ENCODE measurements at regions not wholly inside any gene's neighbourhood (a gene's known extent, or its start where the extent isn't known, plus 50 kb on each side); places are given as distances from the start of the nearest gene placed in this dataset.

GRCh38 chrX:39602195-39602594, 495.6 kb downstream of the BCOR start:
- no peak for DNase-seq (ENCODE audit: low read depth in 1 of 2, low spot score in 1 of 2)
- Histone ChIP-seq H3K27me3 (no peaks in the 10 kb centered on the region), H3K4me1 (ENCODE audit: low read depth) (no peaks in the 10 kb centered on the region), H3K27ac (no peak overlapping the region), H3K9me3 (ENCODE audit: low read depth) (no peaks in the 10 kb centered on the region), H3K36me3 (no peaks in the 10 kb centered on the region), H3K4me3 (no peak overlapping the region)
- no peak for TF ChIP-seq CTCF (IDR thresholded peaks at IDR 0.05; ENCODE audit: low read depth, low read length)

- DNase-seq (ENCODE audit: low read depth in 1 of 2, low spot score in 1 of 2), result no peak
- Histone ChIP-seq H3K36me3 (no peaks in the 10 kb centered on the region), H3K4me1 (ENCODE audit: low read depth) (no peaks in the 10 kb centered on the region), H3K4me3 (no peak overlapping the region), H3K9me3 (ENCODE audit: low read depth) (no peaks in the 10 kb centered on the region), H3K27me3 (no peaks in the 10 kb centered on the region), H3K27ac (no peak overlapping the region)
- no peak for TF ChIP-seq CTCF (IDR thresholded peaks at IDR 0.05; ENCODE audit: low read depth, low read length)
Observed at GRCh38 chrX:39603230-39603629, 494.5 kb downstream of the BCOR start.

GRCh38 chrX:39605183-39605582, 492.6 kb downstream of the BCOR start:
- H3K27ac ChIP-seq, result no peak overlapping the region
- H3K4me1 ChIP-seq (ENCODE audit: low read depth), result no peaks in the 10 kb centered on the region
- no peaks in the 10 kb centered on the region for H3K27me3 ChIP-seq
- no peak overlapping the region for H3K4me3 ChIP-seq
- H3K36me3 ChIP-seq, result no peaks in the 10 kb centered on the region
- DNase-seq (ENCODE audit: low read depth in 1 of 2, low spot score in 1 of 2), result no peak
- no peak for TF ChIP-seq CTCF (IDR thresholded peaks at IDR 0.05; ENCODE audit: low read depth, low read length)
- no peaks in the 10 kb centered on the region for H3K9me3 ChIP-seq (ENCODE audit: low read depth)

- Histone ChIP-seq H3K9me3 (ENCODE audit: low read depth) (no peaks in the 10 kb centered on the region), H3K27me3 (no peaks in the 10 kb centered on the region), H3K36me3 (no peaks in the 10 kb centered on the region), H3K4me3 (no peak overlapping the region), H3K4me1 (ENCODE audit: low read depth) (no peaks in the 10 kb centered on the region), H3K27ac (no peak overlapping the region)
- no peak for TF ChIP-seq CTCF (IDR thresholded peaks at IDR 0.05; ENCODE audit: low read depth, low read length)
- DNase-seq (ENCODE audit: low read depth in 1 of 2, low spot score in 1 of 2), result no peak
Observed at GRCh38 chrX:39605866-39606265, 491.9 kb downstream of the BCOR start.

- peaks cover 10% of the 10 kb centered on the region for H3K27me3 ChIP-seq
- H3K9me3 ChIP-seq (ENCODE audit: low read depth), result no peaks in the 10 kb centered on the region
- H3K4me3 ChIP-seq, result no peak overlapping the region
- no peaks in the 10 kb centered on the region for H3K36me3 ChIP-seq
- peaks cover 9% of the 10 kb centered on the region for H3K4me1 ChIP-seq (ENCODE audit: low read depth)
- no peak for DNase-seq (ENCODE audit: low read depth in 1 of 2, low spot score in 1 of 2)
- H3K27ac ChIP-seq, result no peak overlapping the region
- no peak for TF ChIP-seq CTCF (IDR thresholded peaks at IDR 0.05; ENCODE audit: low read depth, low read length)
Observed at GRCh38 chrX:39609941-39610340, 487.8 kb downstream of the BCOR start.

GRCh38 chrX:39611468-39611867, 486.3 kb downstream of the BCOR start:
- TF ChIP-seq CTCF (IDR thresholded peaks at IDR 0.05; ENCODE audit: low read depth, low read length), result no peak
- Histone ChIP-seq H3K27ac (no peak overlapping the region), H3K27me3 (peaks cover 10% of the 10 kb centered on the region), H3K36me3 (no peaks in the 10 kb centered on the region), H3K4me3 (no peak overlapping the region), H3K4me1 (ENCODE audit: low read depth) (peaks cover 9% of the 10 kb centered on the region), H3K9me3 (ENCODE audit: low read depth) (no peaks in the 10 kb centered on the region)
- no peak for DNase-seq (ENCODE audit: low read depth in 1 of 2, low spot score in 1 of 2)
